EL (cell line): ENCODE measurements at regions not wholly inside any gene's neighbourhood (a gene's known extent, or its start where the extent isn't known, plus 50 kb on each side); places are given as distances from the start of the nearest gene placed in this dataset.
A peak's percentile ranks its signal among the peaks of the same experiment; 100 is the strongest.

ENCODE experiments used
- DNase-seq: peaks from one replicate; pipeline ENCODE4 v3.0.0-alpha.2; 2016

GRCh38 chr3:132818251-132818650, 96.0 kb upstream of the NPHP3 start:
- DNase-seq = no peak

GRCh38 chr3:132817646-132818177, 95.5 kb upstream of the NPHP3 start:
- DNase-seq = no peak

- DNase-seq = no peak
Observed at GRCh38 chr3:132805071-132805470, 82.9 kb upstream of the NPHP3 start.

GRCh38 chr3:132804498-132804897, 82.3 kb upstream of the NPHP3 start:
- peak; percentile 71 for DNase-seq

GRCh38 chr3:132803889-132804288, 81.7 kb upstream of the NPHP3 start:
- peak; percentile 29 for DNase-seq

- DNase-seq = peak; percentile 15
Observed at GRCh38 chr3:132800958-132801357, 78.7 kb upstream of the NPHP3 start.

- DNase-seq = no peak
Observed at GRCh38 chr3:132790806-132791205, 68.6 kb upstream of the NPHP3 start.

- no peak for DNase-seq
Observed at GRCh38 chr3:132789959-132790358, 67.8 kb upstream of the NPHP3 start.

GRCh38 chr3:132788301-132788671, 66.1 kb upstream of the NPHP3 start:
- peak; percentile 79 for DNase-seq

GRCh38 chr3:132787616-132788300, 65.5 kb upstream of the NPHP3 start:
- peak; percentile 32 for DNase-seq

- DNase-seq = no peak
Observed at GRCh38 chr3:132786890-132787289, 64.7 kb upstream of the NPHP3 start.

- peak; percentile 86 for DNase-seq
Observed at GRCh38 chr3:132785292-132785691, 63.1 kb upstream of the NPHP3 start.

- peak; percentile 34 for DNase-seq
Observed at GRCh38 chr3:132784502-132785025, 62.4 kb upstream of the NPHP3 start.

- peak; percentile 86 for DNase-seq
Observed at GRCh38 chr3:132783152-132783551, 60.9 kb upstream of the NPHP3 start.

GRCh38 chr3:132781922-132782321, 59.7 kb upstream of the NPHP3 start:
- no peak for DNase-seq

- DNase-seq = no peak
Observed at GRCh38 chr3:132777171-132777570, 55.0 kb upstream of the NPHP3 start.

- DNase-seq = peak; percentile 27
Observed at GRCh38 chr3:132773071-132773619, 50.9 kb upstream of the NPHP3 start.

GRCh38 chr3:132772252-132772651, 50.0 kb upstream of the NPHP3 start:
- no peak for DNase-seq
